Neural crest cell (in vitro differentiated cells): ENCODE measurements at regions not wholly inside any gene's neighbourhood (a gene's known extent, or its start where the extent isn't known, plus 50 kb on each side); places are given as distances from the start of the nearest gene placed in this dataset.

Source experiments
- DNase-seq: peaks from one replicate; pipeline ENCODE4 v3.0.0; 2021; ENCODE audit warnings: low read depth, mixed read lengths, low spot score
- H3K27ac Mint-ChIP-seq: one replicate; pipeline ENCODE4 v1.8.0; 2021; ENCODE audit warnings: mild to moderate bottlenecking, mixed read lengths; ENCODE audit not compliant: unreplicated experiment
- H3K27me3 Mint-ChIP-seq: 2 replicates; pipeline ENCODE4 v1.8.0; 2021; ENCODE audit warnings: low read depth, mild to moderate bottlenecking, mixed read lengths
- H3K36me3 Mint-ChIP-seq: 2 replicates; pipeline ENCODE4 v1.8.0; 2021; ENCODE audit warnings: low read depth, mild to moderate bottlenecking, mixed read lengths
- H3K4me1 Mint-ChIP-seq: 2 replicates; pipeline ENCODE4 v1.8.0; 2021; ENCODE audit warnings: mixed read lengths
- H3K4me3 Mint-ChIP-seq: one replicate; pipeline ENCODE4 v1.8.0; 2021; ENCODE audit warnings: mild to moderate bottlenecking, mixed read lengths
- H3K9me3 Mint-ChIP-seq: 2 replicates; pipeline ENCODE4 v1.8.0; 2021; ENCODE audit warnings: mixed read lengths
- CTCF ChIP-seq: fragments of 200-600 bp; sonication (generic); conservative IDR thresholded peaks from 2 replicates; pipeline ENCODE4 v1.5.0; 2021; ENCODE audit warnings: antibody characterized with exemption, mild to moderate bottlenecking

GRCh38 chr20:20836836-20837235 lies 124.4 kb upstream of the RALGAPA2 start:
- no peak for TF ChIP-seq CTCF
- H3K27me3 Mint-ChIP-seq: peaks cover 62% of the 10 kb centered on the region
- H3K9me3 Mint-ChIP-seq: no peaks in the 10 kb centered on the region
- no peak for DNase-seq
- no peak overlapping the region for H3K4me3 Mint-ChIP-seq
- H3K36me3 Mint-ChIP-seq: no peaks in the 10 kb centered on the region
- no peaks in the 10 kb centered on the region for H3K4me1 Mint-ChIP-seq
- no peak overlapping the region for H3K27ac Mint-ChIP-seq

GRCh38 chr20:20835897-20836296 lies 123.5 kb upstream of the RALGAPA2 start:
- Mint-ChIP-seq H3K27me3 (peaks cover 63% of the 10 kb centered on the region), H3K27ac (no peak overlapping the region), H3K4me3 (no peak overlapping the region), H3K4me1 (no peaks in the 10 kb centered on the region), H3K9me3 (no peaks in the 10 kb centered on the region), H3K36me3 (no peaks in the 10 kb centered on the region)
- no peak for TF ChIP-seq CTCF
- DNase-seq: no peak

GRCh38 chr20:20834008-20834407 lies 121.6 kb upstream of the RALGAPA2 start:
- peaks cover 58% of the 10 kb centered on the region for H3K27me3 Mint-ChIP-seq
- H3K4me1 Mint-ChIP-seq: no peaks in the 10 kb centered on the region
- no peaks in the 10 kb centered on the region for H3K36me3 Mint-ChIP-seq
- H3K4me3 Mint-ChIP-seq: no peak overlapping the region
- no peaks in the 10 kb centered on the region for H3K9me3 Mint-ChIP-seq
- H3K27ac Mint-ChIP-seq: no peak overlapping the region
- TF ChIP-seq CTCF: no peak
- DNase-seq: no peak

GRCh38 chr20:20832715-20833114 lies 120.3 kb upstream of the RALGAPA2 start:
- H3K27me3 Mint-ChIP-seq: peaks cover 61% of the 10 kb centered on the region
- H3K4me1 Mint-ChIP-seq: no peaks in the 10 kb centered on the region
- no peak for TF ChIP-seq CTCF
- no peak for DNase-seq
- H3K27ac Mint-ChIP-seq: no peak overlapping the region
- no peaks in the 10 kb centered on the region for H3K36me3 Mint-ChIP-seq
- no peaks in the 10 kb centered on the region for H3K9me3 Mint-ChIP-seq
- H3K4me3 Mint-ChIP-seq: no peak overlapping the region

GRCh38 chr20:20831794-20832193 lies 119.3 kb upstream of the RALGAPA2 start:
- Mint-ChIP-seq H3K27ac (no peak overlapping the region), H3K36me3 (no peaks in the 10 kb centered on the region), H3K4me3 (no peak overlapping the region), H3K9me3 (no peaks in the 10 kb centered on the region), H3K27me3 (peaks cover 61% of the 10 kb centered on the region), H3K4me1 (no peaks in the 10 kb centered on the region)
- DNase-seq: no peak
- no peak for TF ChIP-seq CTCF

- peaks cover 4% of the 10 kb centered on the region for H3K4me1 Mint-ChIP-seq
- TF ChIP-seq CTCF: no peak
- peaks cover 61% of the 10 kb centered on the region for H3K27me3 Mint-ChIP-seq
- no peak overlapping the region for H3K4me3 Mint-ChIP-seq
- no peaks in the 10 kb centered on the region for H3K9me3 Mint-ChIP-seq
- no peaks in the 10 kb centered on the region for H3K36me3 Mint-ChIP-seq
- no peak overlapping the region for H3K27ac Mint-ChIP-seq
- no peak for DNase-seq
Observed at GRCh38 chr20:20829681-20830080, 117.2 kb upstream of the RALGAPA2 start.
